ENCODE measurements at regions not wholly inside any gene's neighbourhood (a gene's known extent, or its start where the extent isn't known, plus 50 kb on each side); places are given as distances from the start of the nearest gene placed in this dataset.

GRCh38 chr7:45235905-45236304 lies 78.3 kb downstream of the RAMP3 start:
- DNase-seq = no peak

DNA sequence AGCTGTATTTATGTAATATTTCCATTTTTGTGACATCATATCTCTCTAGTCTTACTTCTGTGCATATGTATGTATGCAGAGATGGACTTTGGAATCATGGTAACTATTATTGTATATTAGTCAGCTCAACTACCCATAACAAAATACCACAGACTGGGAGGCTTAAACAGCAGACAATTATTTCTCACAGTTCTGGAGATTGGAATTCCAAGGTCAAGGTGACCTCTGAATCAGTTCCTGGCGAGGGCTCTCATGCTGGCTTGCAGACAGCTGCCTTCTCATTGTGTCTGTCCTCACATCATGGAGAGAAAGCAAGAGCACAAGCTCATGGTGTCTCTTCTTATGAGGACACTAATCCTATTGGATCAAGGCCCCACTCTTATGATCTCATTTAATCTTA lies 79.1 kb downstream of the RAMP3 start:
- no peak for DNase-seq

- DNase-seq = no peak
Observed at GRCh38 chr7:45237788-45238461, 80.3 kb downstream of the RAMP3 start.

DNA sequence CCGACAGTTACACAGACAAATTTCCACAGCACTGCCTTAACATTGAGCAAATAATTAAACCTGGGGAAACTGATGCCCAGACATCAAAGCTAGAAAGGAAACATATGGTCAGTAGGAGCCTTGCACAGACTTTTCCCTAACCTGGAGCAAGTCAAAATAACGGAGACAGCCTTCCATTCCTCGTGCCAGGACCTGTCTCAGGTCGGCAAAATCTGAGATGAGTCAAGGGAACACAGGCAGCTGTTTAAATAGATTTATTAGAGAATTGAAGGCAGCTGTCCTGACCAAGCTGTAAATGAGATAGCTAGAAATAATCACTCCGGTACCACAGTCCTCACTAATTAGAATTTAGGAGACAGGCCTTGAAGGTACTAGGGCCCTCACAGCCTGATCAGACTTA lies 81.2 kb downstream of the RAMP3 start:
- DNase-seq = no peak

- no peak for DNase-seq
Observed at GRCh38 chr7:45239486-45239885, 81.9 kb downstream of the RAMP3 start.

DNA sequence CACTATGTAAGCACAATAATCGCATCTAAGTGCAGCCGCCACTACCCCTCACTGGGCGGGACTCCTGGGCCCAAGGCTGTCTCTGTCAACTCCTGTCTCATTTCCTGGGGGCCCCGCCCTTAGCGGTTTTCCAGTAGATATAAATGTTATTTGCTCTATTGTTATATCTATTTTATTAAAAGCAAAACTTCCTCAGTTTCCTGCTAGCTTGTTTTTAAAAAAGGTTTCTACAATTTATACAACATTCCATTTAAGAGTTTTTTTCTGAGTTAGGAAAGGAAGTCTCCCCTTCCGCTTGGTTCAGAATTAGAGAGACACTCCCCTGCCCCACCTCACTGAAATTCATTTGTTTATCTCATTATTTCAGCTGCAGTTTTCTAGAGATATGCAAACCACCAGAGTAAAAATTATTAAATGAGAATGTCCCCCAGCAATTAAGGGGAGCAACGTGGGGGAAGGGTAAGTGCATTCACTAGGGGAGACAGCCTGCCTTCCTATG lies 82.7 kb downstream of the RAMP3 start:
- DNase-seq = no peak

DNA sequence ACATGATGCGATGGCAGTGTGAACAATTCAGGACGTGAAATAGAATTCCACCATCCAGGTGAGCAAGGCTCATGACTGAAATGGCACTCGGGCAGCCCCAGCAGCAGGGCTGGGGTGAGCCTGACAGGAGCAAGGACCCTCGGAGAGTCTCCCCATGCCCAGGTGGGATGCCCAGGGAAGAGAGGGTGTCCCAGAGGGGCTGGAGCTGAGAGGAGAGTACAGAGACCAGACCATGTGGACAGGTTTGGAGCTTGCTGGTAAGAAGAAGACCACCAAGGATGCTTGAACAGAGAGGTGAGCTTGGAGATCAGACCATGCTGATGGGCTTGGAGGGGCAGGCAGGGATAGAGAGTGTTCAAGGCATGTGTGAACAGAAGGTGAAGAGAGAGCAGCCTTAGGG lies 83.3 kb downstream of the RAMP3 start:
- DNase-seq = no peak

GRCh38 chr7:45241339-45242109 lies 83.9 kb downstream of the RAMP3 start:
- DNase-seq = no peak

- DNase-seq = no peak
Observed at GRCh38 chr7:45242261-45242660, 84.7 kb downstream of the RAMP3 start.

- no peak for DNase-seq
Observed at GRCh38 chr7:45242698-45243097, 85.1 kb downstream of the RAMP3 start.

GRCh38 chr7:45244981-45245380 lies 87.4 kb downstream of the RAMP3 start:
- no peak for DNase-seq

GRCh38 chr7:45246339-45246738 lies 88.7 kb downstream of the RAMP3 start:
- DNase-seq = no peak

- no peak for DNase-seq
Observed at GRCh38 chr7:45252248-45252647, 94.7 kb downstream of the RAMP3 start.

DNA sequence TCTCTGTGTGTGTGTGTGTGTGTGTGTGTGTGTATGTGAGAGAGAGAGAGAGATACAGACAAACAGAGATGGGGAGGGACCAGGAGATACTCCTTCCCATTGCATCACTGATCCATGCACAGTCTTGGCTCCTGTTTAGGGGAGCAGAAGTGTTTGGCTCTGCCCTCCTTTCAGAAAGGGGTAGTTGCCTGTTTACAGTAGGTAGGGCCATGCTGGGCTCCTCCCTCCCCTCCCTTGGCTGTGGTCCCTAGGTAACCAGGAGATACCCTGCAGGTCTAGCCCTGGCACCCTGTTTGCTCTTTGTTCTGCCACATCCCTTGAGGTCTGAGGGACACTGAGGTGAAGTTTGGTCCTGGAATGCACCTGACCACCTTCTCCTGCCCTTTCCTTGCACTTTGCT lies 95.3 kb downstream of the RAMP3 start:
- DNase-seq = no peak

GRCh38 chr7:45253368-45253767 lies 95.8 kb downstream of the RAMP3 start:
- DNase-seq = no peak

GRCh38 chr7:45255187-45255586 lies 97.6 kb downstream of the RAMP3 start:
- no peak for DNase-seq

DNA sequence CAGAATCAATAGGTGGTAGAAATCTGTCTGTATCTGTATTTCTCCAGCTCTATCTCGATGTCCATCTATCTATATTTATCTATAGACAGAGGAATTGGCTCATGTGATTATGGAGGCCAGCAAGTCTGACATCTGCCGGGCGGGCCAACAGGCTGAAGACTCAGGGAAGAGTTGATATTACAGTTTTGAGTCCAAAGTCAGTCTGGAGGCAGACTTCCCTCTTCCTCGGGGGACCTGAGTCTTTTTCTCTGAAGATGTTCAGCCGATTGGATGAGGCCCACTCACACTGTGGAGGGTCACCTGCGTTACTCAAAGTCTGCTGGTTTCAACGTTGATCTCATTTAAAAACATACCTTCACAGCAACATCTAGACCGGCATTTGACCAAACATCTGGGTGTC lies 98.7 kb downstream of the RAMP3 start:
- DNase-seq = no peak

- DNase-seq = no peak
Observed at GRCh38 chr7:45256775-45257174, 99.2 kb downstream of the RAMP3 start.

DNA sequence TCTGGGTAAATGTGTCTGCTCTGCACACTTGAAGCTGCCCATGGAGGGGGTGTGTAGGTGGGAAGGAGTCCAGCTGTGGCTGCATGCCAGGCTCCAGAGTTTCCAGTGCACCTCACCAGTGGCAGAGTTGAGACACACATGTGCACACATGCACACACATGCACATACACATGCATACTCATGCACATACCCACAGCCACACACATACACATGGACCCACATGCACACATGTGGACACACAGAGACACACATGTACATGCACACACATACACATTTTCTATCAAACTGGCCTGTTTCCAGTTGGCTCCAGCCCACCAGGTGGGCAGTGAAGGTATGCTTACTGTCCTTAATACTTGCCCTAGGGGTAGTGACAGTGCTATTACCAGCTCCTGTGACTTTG lies 99.7 kb downstream of the RAMP3 start:
- DNase-seq = no peak

- DNase-seq = no peak
Observed at GRCh38 chr7:45258533-45259226, 101.1 kb downstream of the RAMP3 start.

DNA sequence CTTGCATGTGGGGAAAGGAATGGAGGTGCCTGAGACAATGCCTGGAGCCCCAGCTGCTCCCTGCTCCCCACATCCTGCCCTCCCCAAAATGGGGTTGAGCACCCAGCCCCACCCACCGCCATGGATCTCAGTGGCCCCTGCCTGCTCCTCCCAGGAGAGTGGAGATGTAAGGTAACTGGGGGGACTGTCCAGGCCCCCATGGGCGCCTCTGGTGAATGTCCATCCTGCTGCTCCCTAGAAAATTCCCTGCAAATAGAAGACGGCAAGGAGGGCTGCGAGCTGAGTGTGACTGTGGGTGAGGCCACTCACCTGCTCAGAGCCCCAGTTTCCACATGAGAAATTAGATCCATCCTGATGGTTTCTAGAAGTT lies 101.6 kb downstream of the RAMP3 start:
- DNase-seq = no peak

GRCh38 chr7:45259966-45260646 lies 102.5 kb downstream of the RAMP3 start:
- peak; percentile 88 to 90 for DNase-seq

DNA sequence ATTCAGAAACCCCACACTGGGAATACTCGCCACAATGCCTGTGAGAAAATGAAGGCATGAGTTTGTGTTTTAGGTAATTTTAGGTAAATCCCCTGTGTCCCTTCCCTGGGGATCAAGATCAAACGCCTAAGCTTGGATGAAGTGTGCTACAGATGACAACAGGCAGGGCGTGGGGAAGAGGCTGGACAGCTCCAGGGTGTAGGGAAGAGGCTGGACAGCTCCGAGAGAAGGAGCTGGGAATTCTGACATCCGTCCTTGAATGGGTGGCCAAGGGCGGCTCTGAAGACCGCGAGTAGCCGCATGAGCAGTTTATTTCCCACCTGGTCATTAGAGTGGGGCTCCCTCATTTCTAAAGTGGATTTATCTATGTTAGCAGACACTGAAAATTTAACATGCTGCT lies 109.7 kb downstream of the RAMP3 start:
- DNase-seq = no peak

All from activated T-cell treated with anti-CD3 and anti-CD28 coated beads, Interleukin-2, amount 50 U/mL, for 48 hours (primary cell).